A549 (cell line): ENCODE measurements at regions not wholly inside any gene's neighbourhood (a gene's known extent, or its start where the extent isn't known, plus 50 kb on each side); places are given as distances from the start of the nearest gene placed in this dataset.

Experiments
- CEBPB ChIP-seq, 2 experiments: fragments of >200 bp in 1 of 2; sonication (Bioruptor Twin) in 1 of 2; formaldehyde crosslinking in 1 of 2; IDR thresholded peaks; 2 replicates each; pipeline ENCODE4 v1.6.1; 2012 to 2016
- EP300 ChIP-seq, 2 experiments: fragments of >200 bp; sonication (Bioruptor Twin); formaldehyde crosslinking; IDR thresholded peaks; 2 replicates in 1 of 2; 3 replicates in 1 of 2; pipeline ENCODE4 v1.6.1; 2016 to 2017
- FOSL2 ChIP-seq, 2 experiments: fragments of 450-650 bp in 1 of 2; fragments of >200 bp in 1 of 2; sonication (Bioruptor Twin) in 1 of 2; formaldehyde crosslinking; IDR thresholded peaks; 2 replicates each; pipeline versions ENCODE4 v1.5.0 to v1.6.1; 2016 to 2020; ENCODE audit warnings: mild to moderate bottlenecking in 1 of 2, moderate library complexity in 1 of 2
- MAZ ChIP-seq: fragments of 150-350 bp; IDR thresholded peaks from 2 replicates; pipeline ENCODE4 v1.6.1; 2014; ENCODE audit warnings: antibody characterized with exemption, low read depth, low read length, borderline replicate concordance
- POLR2A ChIP-seq: IDR thresholded peaks from 2 replicates; pipeline ENCODE4 v1.6.1; 2012; ENCODE audit warnings: mild to moderate bottlenecking, low read length
- RAD21 ChIP-seq, 2 experiments: fragments of >200 bp in 1 of 2; sonication (Bioruptor Twin) in 1 of 2; formaldehyde crosslinking in 1 of 2; IDR thresholded peaks in 1 of 2; conservative IDR thresholded peaks in 1 of 2; 2 replicates in 1 of 2; 3 replicates in 1 of 2; pipeline ENCODE4 v1.6.1; 2012 to 2018; ENCODE audit warnings: inconsistent platforms in 1 of 2
- RARB ChIP-seq: fragments of 250-450 bp; sonication (Bioruptor Pico); IDR thresholded peaks from 2 replicates; pipeline ENCODE4 v1.8.0; 2021; ENCODE audit warnings: mild to moderate bottlenecking, moderate library complexity
- RCOR1 ChIP-seq: fragments of 150-350 bp; IDR thresholded peaks from 2 replicates; pipeline ENCODE4 v1.6.1; 2014; ENCODE audit warnings: antibody characterized with exemption, low read length, low read depth
- SMC3 ChIP-seq: fragments of >200 bp; sonication (Bioruptor Twin); formaldehyde crosslinking; IDR thresholded peaks from 3 replicates; pipeline ENCODE4 v1.6.1; 2018; ENCODE audit warnings: inconsistent platforms
- SREBF2 ChIP-seq: fragments of 450-650 bp; IDR thresholded peaks from 2 replicates; pipeline ENCODE4 v1.6.1; 2014; ENCODE audit warnings: mild to moderate bottlenecking, moderate library complexity
- TF ChIP-seq, protein P1 (sequence below): fragments of >200 bp; sonication (Bioruptor Twin); formaldehyde crosslinking; IDR thresholded peaks from 3 replicates; pipeline ENCODE4 v1.5.1; 2016
- TF ChIP-seq, protein P2 (sequence below): fragments of 200-600 bp; sonication (generic); IDR thresholded peaks from 2 replicates; pipeline ENCODE4 v1.6.1; 2016; ENCODE audit warnings: antibody characterized with exemption, mild to moderate bottlenecking, moderate library complexity
- TF ChIP-seq, protein P3 (sequence below): IDR thresholded peaks from 2 replicates; pipeline ENCODE4 v1.6.1; 2012

DNA sequence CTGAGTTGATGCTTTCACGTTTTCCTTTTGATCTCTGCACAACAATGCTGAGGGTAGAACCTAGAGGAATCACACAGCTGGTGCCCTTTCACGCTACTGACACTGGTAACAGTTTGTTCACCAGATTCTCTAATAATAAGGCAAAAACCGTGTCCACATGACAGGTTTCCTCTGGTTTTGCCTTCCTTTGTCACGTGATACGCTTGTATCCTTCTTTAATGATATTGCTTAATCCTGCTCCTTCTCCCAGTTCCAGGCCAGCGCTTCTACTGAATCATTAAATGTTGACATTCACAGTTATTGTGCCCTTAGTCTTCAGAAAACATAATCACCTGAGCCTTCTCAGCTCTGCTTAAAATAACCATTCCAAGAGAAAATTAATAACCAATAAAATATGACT, 978.2 kb upstream of the NCAM2 start:
- TF ChIP-seq, protein P1, sequence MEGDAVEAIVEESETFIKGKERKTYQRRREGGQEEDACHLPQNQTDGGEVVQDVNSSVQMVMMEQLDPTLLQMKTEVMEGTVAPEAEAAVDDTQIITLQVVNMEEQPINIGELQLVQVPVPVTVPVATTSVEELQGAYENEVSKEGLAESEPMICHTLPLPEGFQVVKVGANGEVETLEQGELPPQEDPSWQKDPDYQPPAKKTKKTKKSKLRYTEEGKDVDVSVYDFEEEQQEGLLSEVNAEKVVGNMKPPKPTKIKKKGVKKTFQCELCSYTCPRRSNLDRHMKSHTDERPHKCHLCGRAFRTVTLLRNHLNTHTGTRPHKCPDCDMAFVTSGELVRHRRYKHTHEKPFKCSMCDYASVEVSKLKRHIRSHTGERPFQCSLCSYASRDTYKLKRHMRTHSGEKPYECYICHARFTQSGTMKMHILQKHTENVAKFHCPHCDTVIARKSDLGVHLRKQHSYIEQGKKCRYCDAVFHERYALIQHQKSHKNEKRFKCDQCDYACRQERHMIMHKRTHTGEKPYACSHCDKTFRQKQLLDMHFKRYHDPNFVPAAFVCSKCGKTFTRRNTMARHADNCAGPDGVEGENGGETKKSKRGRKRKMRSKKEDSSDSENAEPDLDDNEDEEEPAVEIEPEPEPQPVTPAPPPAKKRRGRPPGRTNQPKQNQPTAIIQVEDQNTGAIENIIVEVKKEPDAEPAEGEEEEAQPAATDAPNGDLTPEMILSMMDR = no peak
- TF ChIP-seq SMC3 = no peak
- TF ChIP-seq MAZ = no peak
- TF ChIP-seq SREBF2 = no peak
- no peak for TF ChIP-seq RCOR1
- TF ChIP-seq EP300 (IDR thresholded peaks at IDR 0.05) = no peak
- no peak for TF ChIP-seq CEBPB (IDR thresholded peaks at IDR 0.05)
- no peak for TF ChIP-seq POLR2A
- no peak for TF ChIP-seq RAD21 (conservative IDR thresholded peaks at IDR 0.05 in 1 of 2, IDR thresholded peaks at IDR 0.05 in 1 of 2)
- no peak for TF ChIP-seq FOSL2 (IDR thresholded peaks at IDR 0.05)
- no peak for TF ChIP-seq FOSL2 (CRISPR knock-in tag; IDR thresholded peaks at IDR 0.05)
- TF ChIP-seq, protein P2, sequence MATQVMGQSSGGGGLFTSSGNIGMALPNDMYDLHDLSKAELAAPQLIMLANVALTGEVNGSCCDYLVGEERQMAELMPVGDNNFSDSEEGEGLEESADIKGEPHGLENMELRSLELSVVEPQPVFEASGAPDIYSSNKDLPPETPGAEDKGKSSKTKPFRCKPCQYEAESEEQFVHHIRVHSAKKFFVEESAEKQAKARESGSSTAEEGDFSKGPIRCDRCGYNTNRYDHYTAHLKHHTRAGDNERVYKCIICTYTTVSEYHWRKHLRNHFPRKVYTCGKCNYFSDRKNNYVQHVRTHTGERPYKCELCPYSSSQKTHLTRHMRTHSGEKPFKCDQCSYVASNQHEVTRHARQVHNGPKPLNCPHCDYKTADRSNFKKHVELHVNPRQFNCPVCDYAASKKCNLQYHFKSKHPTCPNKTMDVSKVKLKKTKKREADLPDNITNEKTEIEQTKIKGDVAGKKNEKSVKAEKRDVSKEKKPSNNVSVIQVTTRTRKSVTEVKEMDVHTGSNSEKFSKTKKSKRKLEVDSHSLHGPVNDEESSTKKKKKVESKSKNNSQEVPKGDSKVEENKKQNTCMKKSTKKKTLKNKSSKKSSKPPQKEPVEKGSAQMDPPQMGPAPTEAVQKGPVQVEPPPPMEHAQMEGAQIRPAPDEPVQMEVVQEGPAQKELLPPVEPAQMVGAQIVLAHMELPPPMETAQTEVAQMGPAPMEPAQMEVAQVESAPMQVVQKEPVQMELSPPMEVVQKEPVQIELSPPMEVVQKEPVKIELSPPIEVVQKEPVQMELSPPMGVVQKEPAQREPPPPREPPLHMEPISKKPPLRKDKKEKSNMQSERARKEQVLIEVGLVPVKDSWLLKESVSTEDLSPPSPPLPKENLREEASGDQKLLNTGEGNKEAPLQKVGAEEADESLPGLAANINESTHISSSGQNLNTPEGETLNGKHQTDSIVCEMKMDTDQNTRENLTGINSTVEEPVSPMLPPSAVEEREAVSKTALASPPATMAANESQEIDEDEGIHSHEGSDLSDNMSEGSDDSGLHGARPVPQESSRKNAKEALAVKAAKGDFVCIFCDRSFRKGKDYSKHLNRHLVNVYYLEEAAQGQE = no peak
- TF ChIP-seq, protein P3, sequence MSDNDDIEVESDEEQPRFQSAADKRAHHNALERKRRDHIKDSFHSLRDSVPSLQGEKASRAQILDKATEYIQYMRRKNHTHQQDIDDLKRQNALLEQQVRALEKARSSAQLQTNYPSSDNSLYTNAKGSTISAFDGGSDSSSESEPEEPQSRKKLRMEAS = no peak
- TF ChIP-seq RARB (CRISPR knock-in tag) = no peak
